Ovary (tissue), 3 donors: ENCODE measurements at regions not wholly inside any gene's neighbourhood (a gene's known extent, or its start where the extent isn't known, plus 50 kb on each side); places are given as distances from the start of the nearest gene placed in this dataset.

Experiments used
- EP300 ChIP-seq: sonication (generic); formaldehyde crosslinking; IDR thresholded peaks from one replicate; pipeline ENCODE4 v1.6.1; 2017; ENCODE audit warnings: antibody characterized with exemption
- POLR2A ChIP-seq: fragments of 450-650 bp; IDR thresholded peaks from one replicate; pipeline ENCODE4 v1.6.1; 2017; ENCODE audit warnings: antibody characterized with exemption, mild to moderate bottlenecking, moderate library complexity
- TF ChIP-seq, protein P1 (sequence below), 3 donors: fragments of 450-650 bp in 2 of 3; fragments of 200-600 bp in 1 of 3; IDR thresholded peaks; one replicate each; pipeline versions ENCODE4 v1.5.1 to v1.8.0; 2016 to 2022; ENCODE audit warnings: antibody characterized with exemption in 3 of 3, mild to moderate bottlenecking in 1 of 3
- donor health status: DM: no; HTN: no; CAD: no.

DNA sequence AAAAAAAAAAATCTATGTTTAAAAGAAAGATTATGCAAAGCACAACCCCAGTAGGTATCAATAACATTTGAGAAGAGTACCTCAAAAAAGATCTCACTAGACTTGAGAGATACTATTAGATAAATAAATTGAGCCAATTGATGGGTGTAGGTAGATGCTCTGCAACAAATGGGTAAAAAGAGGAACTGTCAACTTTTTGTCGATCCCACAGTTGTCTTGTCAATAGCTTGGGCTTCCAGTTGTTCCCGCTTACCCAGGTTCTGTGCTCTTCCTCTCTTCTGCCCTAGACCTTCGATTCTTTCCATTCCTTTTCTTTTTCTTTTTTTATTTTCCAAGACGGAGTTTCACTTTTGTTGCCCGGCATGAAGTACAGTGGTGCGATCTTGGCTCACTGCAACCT is 226.9 kb downstream of the SOX4 start:
- no peak for TF ChIP-seq EP300
- TF ChIP-seq, protein P1, sequence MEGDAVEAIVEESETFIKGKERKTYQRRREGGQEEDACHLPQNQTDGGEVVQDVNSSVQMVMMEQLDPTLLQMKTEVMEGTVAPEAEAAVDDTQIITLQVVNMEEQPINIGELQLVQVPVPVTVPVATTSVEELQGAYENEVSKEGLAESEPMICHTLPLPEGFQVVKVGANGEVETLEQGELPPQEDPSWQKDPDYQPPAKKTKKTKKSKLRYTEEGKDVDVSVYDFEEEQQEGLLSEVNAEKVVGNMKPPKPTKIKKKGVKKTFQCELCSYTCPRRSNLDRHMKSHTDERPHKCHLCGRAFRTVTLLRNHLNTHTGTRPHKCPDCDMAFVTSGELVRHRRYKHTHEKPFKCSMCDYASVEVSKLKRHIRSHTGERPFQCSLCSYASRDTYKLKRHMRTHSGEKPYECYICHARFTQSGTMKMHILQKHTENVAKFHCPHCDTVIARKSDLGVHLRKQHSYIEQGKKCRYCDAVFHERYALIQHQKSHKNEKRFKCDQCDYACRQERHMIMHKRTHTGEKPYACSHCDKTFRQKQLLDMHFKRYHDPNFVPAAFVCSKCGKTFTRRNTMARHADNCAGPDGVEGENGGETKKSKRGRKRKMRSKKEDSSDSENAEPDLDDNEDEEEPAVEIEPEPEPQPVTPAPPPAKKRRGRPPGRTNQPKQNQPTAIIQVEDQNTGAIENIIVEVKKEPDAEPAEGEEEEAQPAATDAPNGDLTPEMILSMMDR (IDR thresholded peaks at IDR 0.05) = no peak
- TF ChIP-seq POLR2A = no peak
